Tibial nerve (tissue), 4 donors: ENCODE measurements at regions not wholly inside any gene's neighbourhood (a gene's known extent, or its start where the extent isn't known, plus 50 kb on each side); places are given as distances from the start of the nearest gene placed in this dataset.

Experiments
- DNase-seq, 2 donors: peaks; one replicate each; pipeline ENCODE4 v3.0.0-alpha.2; 2019; ENCODE audit warnings: low spot score in 2 of 2
- H3K27ac ChIP-seq, 4 donors: fragments of 200-600 bp; sonication (generic) in 3 of 4; one replicate each; pipeline ENCODE4 v1.5.1; 2017 to 2019; ENCODE audit warnings: mild to moderate bottlenecking in 1 of 4
- H3K27me3 ChIP-seq, 2 donors: fragments of 200-600 bp; sonication (generic) in 1 of 2; one replicate each; pipeline versions ENCODE4 v1.5.1 to v1.6.0; 2017 to 2019
- H3K36me3 ChIP-seq, 3 donors: fragments of 200-600 bp; sonication (generic); one replicate each; pipeline ENCODE4 v1.5.1; 2018 to 2019
- H3K4me1 ChIP-seq, 4 donors: fragments of 200-600 bp; sonication (generic) in 3 of 4; one replicate each; pipeline ENCODE4 v1.5.1; 2017 to 2019
- H3K4me3 ChIP-seq, 4 donors: fragments of 200-600 bp; sonication (generic) in 3 of 4; one replicate each; pipeline ENCODE4 v1.5.1; 2017 to 2019; ENCODE audit warnings: mild to moderate bottlenecking in 1 of 4, moderate library complexity in 1 of 4
- H3K9me3 ChIP-seq, 4 donors: fragments of 200-600 bp; sonication (generic) in 3 of 4; one replicate each; pipeline ENCODE4 v1.5.1; 2017 to 2019
- CTCF ChIP-seq, 5 experiments: fragments of 200-600 bp in 3 of 5; fragments of 450-650 bp in 2 of 5; sonication (generic) in 3 of 5; IDR thresholded peaks; one replicate each; pipeline ENCODE4 v1.5.1; 2016 to 2019; ENCODE audit warnings: antibody characterized with exemption in 5 of 5, mild to moderate bottlenecking in 3 of 5, moderate library complexity in 2 of 5
- EP300 ChIP-seq, 2 donors: sonication (generic); formaldehyde crosslinking; IDR thresholded peaks; one replicate each; pipeline ENCODE4 v1.6.1; 2017; ENCODE audit warnings: antibody characterized with exemption in 2 of 2, mild to moderate bottlenecking in 1 of 2
- POLR2A ChIP-seq, 2 donors: fragments of 450-650 bp; IDR thresholded peaks; one replicate each; pipeline ENCODE4 v1.6.1; 2017; ENCODE audit warnings: antibody characterized with exemption in 2 of 2, mild to moderate bottlenecking in 2 of 2, moderate library complexity in 2 of 2
- WGBS, 2 donors: methylation state at CpG; one replicate each; pipeline ENCODE4 v1.1.5; 2018; 5-methylcytosine and 5-hydroxymethylcytosine counted together

GRCh38 chr11:112794331-112794846, 166.8 kb upstream of the NCAM1 start:
- DNase-seq = no peak
- Histone ChIP-seq H3K4me1 (peaks cover 0 to 30% (median 5%) of the 10 kb centered on the region in 4 donors), H3K27ac (no peak overlapping the region), H3K4me3 (no peak overlapping the region), H3K36me3 (no peaks in the 10 kb centered on the region), H3K9me3 (no peaks in the 10 kb centered on the region), H3K27me3 (no peaks in the 10 kb centered on the region)
- no peak for TF ChIP-seq POLR2A (IDR thresholded peaks at IDR 0.05)
- no peak for TF ChIP-seq EP300 (IDR thresholded peaks at IDR 0.05)
- no peak for TF ChIP-seq CTCF (IDR thresholded peaks at IDR 0.05)
- WGBS, 2 donors = 33% methylated on average over 2 of the region's 2 CpGs

- no peak overlapping the region for H3K4me3 ChIP-seq
- WGBS, 2 donors = 75 to 80% methylated on average over 14 of the region's 14 CpGs
- peaks cover 0 to 30% (median 6%) of the 10 kb centered on the region in 4 donors for H3K4me1 ChIP-seq
- no peak overlapping the region for H3K27ac ChIP-seq
- no peaks in the 10 kb centered on the region for H3K9me3 ChIP-seq
- H3K36me3 ChIP-seq = no peaks in the 10 kb centered on the region
- no peaks in the 10 kb centered on the region for H3K27me3 ChIP-seq
- TF ChIP-seq POLR2A (IDR thresholded peaks at IDR 0.05) (no peak), CTCF (IDR thresholded peaks at IDR 0.05) (peak; percentile 13 to 49 (median 39)), EP300 (IDR thresholded peaks at IDR 0.05) (no peak)
- peak in 1 of 2 donors; percentile 40 for DNase-seq
These were observed 165.9 kb upstream of the NCAM1 start for GRCh38 chr11:112795142-112795815.

GRCh38 chr11:112795911-112796649, 165.1 kb upstream of the NCAM1 start:
- H3K27ac ChIP-seq = no peak overlapping the region

GRCh38 chr11:112797092-112797491, 164.1 kb upstream of the NCAM1 start:
- TF ChIP-seq EP300 (IDR thresholded peaks at IDR 0.05) (no peak), POLR2A (IDR thresholded peaks at IDR 0.05) (no peak), CTCF (IDR thresholded peaks at IDR 0.05) (no peak)
- no peak overlapping the region for H3K4me3 ChIP-seq
- WGBS, 2 donors = 59 to 78% methylated on average over 2 of the region's 2 CpGs
- no peak overlapping the region for H3K27ac ChIP-seq
- no peaks in the 10 kb centered on the region for H3K36me3 ChIP-seq
- H3K27me3 ChIP-seq = no peaks in the 10 kb centered on the region
- peaks cover 0 to 30% (median 6%) of the 10 kb centered on the region in 4 donors for H3K4me1 ChIP-seq
- no peaks in the 10 kb centered on the region for H3K9me3 ChIP-seq
- no peak for DNase-seq

More at GRCh38 chr11:112795911-112796649, 165.1 kb upstream of the NCAM1 start:
- H3K4me3 ChIP-seq = no peak overlapping the region
- TF ChIP-seq CTCF (IDR thresholded peaks at IDR 0.05) (no peak), EP300 (IDR thresholded peaks at IDR 0.05) (no peak), POLR2A (IDR thresholded peaks at IDR 0.05) (no peak)
- H3K4me1 ChIP-seq = peaks cover 0 to 30% (median 6%) of the 10 kb centered on the region in 4 donors
- no peaks in the 10 kb centered on the region for H3K9me3 ChIP-seq
- no peaks in the 10 kb centered on the region for H3K36me3 ChIP-seq
- no peak for DNase-seq
- no peaks in the 10 kb centered on the region for H3K27me3 ChIP-seq
- 58 to 62% methylated on average over 17 of the region's 17 CpGs for WGBS, 2 donors
